GM18511 (cell line): ENCODE measurements at regions not wholly inside any gene's neighbourhood (a gene's known extent, or its start where the extent isn't known, plus 50 kb on each side); places are given as distances from the start of the nearest gene placed in this dataset.

Experiments used
- ATAC-seq: cut with Tn5 transposase; IDR thresholded peaks from one replicate; pipeline ENCODE4 v1.9.1; 2021; ENCODE audit warnings: mild to moderate bottlenecking, moderate library complexity; ENCODE audit not compliant: unreplicated experiment

DNA sequence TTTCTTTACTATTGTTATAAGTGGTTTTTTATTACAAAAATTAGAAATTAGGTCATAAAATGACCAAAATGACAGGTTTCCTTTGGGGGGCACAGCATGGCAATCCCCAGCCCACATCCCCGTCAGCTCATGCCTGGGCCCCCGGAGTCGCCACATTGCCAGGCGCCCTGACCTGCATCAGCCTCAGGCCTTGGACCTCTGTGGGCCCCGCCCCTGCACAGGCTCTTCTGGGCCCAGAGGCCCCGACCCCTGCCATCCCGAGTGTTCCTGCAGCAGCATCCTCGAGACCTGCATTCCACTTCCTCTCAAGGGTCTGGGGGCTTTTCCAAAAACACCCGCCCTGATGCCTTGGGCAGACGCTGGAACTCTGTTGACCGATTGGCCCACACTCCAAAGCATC is 391.1 kb upstream of the MGMT start:
- no peak for ATAC-seq

DNA sequence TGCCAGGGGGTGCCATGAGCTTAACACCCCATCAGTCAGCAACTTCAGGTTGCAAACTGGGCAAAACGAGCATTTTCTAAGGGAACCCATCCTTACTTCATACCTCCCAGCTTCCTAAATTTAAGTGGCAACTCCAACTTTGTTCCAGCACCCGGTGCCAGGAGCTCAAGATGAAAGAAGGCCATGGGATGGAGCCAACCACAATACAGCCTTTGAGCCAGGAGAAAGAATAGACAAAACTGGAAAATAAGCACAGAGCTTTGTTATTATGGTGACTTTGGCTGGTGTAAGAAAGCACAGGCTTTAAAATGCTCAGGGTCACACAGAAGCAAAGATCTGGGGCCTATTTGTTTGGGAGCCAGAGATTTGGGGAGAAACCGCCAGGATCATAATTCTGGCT is 388.7 kb upstream of the MGMT start:
- ATAC-seq, result no peak

DNA sequence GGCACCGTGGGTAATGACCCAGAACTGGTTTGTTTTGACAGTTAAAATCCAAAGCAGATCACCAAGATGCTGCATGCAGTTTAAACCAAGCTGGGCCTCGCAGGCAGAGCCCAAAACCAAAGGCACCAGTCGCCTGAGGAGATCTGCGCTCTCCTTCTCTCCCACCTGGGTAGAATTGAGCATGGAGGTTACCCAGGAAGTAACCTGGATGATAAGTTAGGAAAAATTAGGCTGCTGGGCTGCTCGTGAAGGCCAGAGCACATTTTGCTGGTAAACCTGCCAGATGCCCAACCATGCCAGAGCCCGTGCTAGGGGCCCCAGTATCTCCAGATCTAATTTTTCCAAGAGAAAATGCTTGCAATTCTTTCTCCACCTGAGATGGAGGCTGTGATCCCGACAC is 388.3 kb upstream of the MGMT start:
- no peak for ATAC-seq

DNA sequence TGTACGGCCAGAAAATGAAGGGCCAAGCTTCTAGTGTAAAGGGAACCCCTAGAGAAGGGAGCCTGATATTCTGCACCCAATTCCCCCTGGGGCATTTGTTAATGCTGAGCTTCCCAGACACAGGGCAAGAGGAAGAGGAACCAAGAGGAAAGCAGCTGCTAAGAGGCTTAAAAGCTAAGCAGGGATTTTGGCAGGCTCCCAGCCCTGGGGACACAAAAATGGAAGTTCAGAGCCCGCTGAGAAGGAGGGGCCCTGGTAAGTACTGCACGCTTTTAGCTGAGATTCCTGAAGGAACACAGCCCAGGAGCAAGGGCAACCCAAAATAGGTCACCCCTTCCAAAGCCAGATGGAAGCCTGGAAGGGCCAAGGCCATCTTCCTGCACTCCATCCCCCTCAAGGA is 387.3 kb upstream of the MGMT start:
- ATAC-seq, result no peak

DNA sequence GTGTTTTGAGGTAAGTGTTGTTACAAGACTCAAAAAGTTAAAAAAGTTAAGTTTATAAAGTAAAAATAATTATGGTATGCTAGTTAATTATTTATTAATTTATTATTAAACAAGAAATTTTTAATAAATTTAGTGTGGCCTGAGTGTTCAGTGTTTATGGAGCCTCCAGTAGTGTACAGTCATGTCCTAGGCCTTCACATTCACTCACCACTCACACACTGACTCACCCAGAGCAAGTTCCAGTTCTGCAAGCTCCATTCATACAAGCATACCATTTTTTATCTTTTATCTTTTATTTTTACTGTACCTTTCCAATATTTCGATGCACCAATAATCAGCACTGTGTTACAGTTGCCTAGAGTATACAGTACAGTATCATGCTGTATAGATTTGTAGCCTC is 381.2 kb upstream of the MGMT start:
- ATAC-seq, result no peak

DNA sequence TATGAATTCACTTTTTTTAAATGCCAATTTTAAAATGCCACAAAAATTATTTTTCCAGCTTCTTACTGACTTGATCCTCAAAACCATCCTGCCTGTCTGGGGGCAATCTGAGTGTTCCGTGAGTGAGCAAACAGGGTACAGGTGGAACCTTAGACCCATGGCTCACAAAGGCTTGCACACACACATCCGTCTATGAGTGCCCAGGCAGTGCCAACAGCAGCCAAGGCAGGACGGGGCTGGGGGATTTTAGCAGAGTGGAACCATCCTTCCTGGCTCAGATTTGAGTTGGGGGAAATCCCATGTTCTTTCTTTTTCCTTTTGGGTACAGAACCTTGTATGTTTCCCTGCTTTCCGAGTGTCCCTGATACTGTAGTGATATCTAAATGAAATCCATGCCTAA is 377.7 kb upstream of the MGMT start:
- no peak for ATAC-seq

DNA sequence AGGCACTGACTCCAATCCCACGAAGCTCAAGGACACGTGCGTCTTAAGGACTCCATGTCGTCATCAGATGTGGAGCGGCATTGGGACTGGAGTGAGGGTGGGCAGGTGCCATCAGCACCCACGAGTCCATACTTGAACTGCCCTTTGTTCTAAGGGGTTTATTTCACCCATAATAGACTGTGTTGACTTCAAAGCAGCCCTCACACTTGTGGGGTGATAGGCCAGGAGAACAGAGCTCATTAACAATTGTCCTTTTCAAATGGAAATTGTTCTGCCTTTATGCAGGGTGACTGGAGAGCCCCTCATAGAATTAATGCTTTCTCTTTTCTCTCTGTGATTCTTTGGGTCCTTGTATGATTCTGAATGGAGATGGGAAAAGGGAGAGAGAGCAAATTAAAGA is 376.9 kb upstream of the MGMT start:
- ATAC-seq, result no peak

DNA sequence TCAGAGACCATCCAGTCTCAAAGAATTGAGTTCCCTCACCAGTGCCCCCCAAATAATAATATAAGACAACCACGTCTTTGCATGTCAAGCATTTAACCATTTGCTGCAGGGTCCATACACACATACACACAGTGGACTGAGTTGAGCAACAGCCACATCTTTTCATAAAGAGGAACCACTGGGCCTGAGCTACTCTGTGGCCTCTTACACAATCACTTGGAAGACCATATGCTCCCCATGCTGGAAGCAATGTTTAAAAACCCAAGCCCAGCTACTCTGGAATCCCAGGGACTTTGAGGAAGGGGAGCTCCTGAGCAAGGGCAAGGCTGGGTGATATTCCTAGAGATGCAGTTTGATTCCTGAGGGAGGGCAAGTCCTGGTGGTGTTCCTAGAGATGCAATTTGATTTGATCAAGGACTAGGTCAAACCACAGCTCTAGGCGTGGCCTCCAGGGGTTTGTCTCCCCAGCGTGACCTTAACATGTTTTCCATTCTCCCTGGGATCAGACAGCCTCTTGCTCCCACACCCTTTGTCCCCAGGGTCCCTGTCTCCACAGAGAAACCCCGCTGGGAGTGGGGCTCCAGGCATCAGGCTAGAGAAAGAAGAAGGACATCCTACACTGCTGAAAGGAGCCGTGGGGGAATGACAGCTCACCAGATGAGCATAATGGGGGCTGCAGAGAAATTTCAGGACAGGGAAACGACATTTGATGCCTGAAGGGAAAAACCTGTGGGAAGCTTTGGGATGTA is 376.2 kb upstream of the MGMT start:
- ATAC-seq, result no peak

DNA sequence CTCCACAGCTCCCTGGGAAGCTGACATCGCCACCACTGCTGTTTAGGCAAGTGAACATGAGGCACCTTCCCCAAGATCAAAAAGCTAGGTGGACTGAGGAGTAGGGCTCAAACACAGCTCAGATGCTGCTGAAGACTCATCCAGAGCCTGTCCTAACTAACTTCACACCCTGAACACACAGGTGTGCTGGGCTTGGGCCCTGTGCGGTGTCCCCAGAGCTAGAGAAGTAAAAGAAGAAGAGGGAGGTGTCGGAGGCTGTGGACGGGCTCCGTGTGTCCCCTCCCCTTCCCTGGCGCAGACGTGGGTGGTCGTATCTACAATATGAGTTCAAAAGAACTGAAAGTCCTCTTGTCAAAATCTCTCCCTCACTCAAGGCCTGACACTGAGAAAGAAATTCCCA is 373.4 kb upstream of the MGMT start:
- ATAC-seq, result no peak

DNA sequence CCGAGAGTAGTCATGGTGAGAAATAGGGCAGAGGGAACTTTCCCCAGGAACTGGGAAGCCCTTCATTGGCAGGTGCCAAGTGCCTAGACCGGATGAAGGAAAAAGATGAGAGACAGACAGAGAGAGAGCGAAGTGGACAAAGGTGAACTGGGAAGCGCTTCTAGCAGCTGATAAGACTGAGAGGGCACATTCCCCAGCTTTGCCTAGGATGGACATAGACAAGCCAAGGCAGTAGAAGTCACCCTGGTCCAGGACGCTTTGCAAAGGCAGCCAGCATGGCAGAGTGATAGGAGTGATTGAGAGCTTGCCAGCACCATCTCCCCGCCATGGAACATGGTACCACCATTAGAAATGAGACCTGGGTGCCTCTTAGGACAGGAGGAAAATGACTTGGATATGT is 372.8 kb upstream of the MGMT start:
- ATAC-seq, result no peak

DNA sequence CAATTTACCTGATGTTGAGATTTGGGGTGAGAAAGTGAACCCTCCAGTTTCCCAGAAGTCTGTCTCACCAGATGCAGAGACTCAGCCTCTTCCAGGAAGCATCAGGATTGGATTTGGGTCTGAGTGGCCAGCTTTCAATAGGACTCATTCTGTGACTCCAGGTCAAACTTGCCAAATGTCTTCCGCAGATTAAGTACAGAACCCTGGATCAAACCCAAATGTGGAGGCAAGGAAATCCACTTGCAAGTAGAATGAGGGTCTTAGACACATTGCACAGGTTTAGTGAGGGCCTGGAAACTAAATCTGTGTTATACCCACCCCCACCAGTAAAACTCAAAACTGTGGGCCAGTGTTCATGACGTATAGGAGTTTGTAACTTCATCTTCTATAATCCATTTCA is 372.2 kb upstream of the MGMT start:
- ATAC-seq, result no peak

DNA sequence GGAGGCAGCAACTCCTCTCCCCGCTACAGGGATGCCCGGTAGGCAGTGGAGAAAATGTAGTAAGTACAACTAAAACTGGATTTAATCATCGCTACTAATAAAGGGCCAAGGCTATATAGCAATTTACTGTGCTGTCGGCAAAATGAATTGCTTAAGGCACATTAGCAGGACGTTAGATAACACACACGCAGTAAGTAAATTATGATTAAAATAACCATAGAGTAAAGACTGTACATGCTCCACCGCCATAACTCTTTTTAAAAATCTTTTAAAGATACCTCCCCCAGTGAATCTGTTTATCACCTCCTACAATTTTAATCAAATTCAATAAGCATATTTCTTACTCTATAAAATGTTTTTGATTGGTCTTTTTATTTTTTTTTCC is 371.4 kb upstream of the MGMT start:
- no peak for ATAC-seq

DNA sequence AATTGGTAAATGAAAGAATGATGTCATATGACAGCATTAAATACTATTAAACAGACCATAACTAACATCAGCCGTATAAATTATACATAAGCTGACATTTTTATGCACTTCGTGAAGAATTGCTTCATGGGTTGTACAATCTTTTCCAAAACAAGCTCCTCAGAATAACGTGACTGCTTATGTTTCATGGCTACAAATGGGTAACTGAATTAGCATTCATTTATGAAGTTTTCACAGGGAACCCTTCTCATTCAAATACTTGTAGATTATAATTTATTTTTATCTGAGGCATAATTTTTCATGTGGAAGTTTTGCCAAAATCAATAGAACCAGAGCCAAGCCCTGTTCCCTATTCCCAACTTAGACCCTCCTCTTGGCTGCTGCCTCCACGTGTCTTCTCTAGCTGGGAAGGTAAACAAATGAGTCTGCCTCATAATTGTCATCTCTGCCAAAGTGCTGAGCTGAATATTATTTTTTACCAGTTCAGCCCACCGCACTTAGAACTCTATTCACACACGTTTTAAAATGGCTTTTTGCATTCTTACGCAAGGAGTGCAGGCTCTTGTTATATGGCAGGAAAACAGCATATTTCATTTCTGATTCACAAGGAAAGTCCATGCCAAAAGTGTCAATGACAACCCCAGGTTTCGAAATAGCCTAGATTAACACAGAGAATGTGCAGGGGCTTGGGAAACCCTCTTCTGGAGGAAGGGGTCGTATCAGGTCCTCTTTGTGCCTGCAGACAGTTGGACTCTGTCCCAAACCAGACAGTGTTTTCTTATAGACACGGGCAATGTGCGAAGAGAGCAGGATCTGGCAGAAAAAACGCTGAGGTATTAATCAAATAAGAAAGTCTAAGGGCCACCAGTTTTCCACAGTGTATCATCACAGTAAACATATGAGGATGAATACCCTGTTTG is 370.7 kb upstream of the MGMT start:
- ATAC-seq, result no peak

DNA sequence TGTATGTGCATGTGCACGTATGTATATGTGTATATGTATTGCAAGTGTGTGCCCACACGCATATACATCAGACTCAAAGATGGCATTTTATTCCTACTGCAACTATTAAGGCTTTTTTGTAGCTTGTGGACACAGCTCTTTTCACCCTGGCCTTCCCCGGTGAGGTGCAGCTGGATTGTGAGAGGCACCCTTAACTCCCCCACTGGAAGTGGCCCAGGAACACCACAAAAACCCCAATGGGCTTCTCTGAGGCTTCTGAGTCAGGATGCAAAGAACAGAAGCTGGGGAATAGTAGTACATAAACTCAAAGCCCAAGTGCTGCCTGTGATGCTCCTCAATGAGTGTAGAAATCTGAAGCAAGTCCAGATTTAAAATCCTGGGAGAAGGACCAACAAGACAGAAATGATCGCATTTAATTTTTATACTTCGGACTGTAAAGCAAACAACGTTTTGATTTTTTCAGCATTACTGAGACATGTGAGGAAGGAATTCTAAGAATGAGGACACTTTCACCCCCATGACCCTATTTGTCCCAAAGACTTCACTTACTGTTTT is 369.2 kb upstream of the MGMT start:
- no peak for ATAC-seq

DNA sequence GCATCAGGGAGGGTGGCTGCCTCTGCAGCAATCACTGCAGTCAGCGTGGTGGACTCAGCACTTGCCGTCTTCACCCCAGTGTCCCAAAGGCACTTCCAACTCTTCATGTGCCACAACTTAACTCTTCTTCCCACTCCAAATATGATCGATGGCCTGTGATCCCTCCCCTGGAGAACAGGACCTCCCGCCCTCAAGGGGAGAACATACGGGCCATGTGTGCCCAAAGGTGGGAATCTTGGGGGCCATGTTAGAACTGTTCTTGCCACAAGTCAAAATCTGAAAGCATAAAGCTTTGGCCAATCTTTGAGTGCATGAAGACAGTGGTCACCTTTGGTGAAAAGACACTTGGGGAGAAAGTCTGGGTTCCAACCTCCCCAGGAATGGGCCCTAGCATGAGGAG is 368.5 kb upstream of the MGMT start:
- no peak for ATAC-seq

DNA sequence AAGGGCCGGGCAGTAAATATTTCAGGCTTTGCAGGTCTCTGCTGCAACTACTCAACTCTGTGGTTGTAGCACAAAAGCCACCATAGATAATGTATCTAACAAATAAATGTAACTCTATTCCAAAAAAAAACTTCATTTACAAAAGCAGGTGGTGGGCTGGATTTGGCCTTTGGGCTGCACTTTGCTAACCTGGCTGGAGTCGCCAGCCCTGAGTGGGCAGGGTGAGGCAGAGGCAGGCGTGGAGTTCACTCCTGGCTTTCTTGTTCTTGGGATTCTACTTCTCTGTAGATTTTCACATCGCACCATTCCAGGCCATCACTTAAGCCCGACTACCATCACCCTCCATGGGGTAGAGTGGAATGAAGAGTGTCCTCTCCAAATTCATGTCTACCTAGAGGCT is 367.6 kb upstream of the MGMT start:
- no peak for ATAC-seq

DNA sequence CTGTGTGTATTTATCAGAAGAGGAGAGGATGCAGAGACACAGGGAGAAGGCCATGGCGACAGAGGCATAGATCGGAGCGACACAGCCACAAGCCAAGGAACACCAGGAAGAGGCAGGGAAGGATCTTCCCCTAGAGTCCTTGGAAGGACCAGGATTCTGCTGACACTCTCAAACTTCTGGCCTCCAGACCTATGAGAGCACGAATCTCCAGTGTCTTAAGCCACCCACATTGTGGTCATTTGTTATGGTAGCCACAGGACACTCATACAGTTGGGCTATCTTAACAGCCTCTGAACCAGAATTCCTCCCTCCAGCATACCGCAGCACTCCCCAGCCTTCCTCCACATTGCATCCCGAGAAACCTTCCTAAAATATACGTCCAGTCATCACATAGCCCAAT is 367.0 kb upstream of the MGMT start:
- no peak for ATAC-seq

DNA sequence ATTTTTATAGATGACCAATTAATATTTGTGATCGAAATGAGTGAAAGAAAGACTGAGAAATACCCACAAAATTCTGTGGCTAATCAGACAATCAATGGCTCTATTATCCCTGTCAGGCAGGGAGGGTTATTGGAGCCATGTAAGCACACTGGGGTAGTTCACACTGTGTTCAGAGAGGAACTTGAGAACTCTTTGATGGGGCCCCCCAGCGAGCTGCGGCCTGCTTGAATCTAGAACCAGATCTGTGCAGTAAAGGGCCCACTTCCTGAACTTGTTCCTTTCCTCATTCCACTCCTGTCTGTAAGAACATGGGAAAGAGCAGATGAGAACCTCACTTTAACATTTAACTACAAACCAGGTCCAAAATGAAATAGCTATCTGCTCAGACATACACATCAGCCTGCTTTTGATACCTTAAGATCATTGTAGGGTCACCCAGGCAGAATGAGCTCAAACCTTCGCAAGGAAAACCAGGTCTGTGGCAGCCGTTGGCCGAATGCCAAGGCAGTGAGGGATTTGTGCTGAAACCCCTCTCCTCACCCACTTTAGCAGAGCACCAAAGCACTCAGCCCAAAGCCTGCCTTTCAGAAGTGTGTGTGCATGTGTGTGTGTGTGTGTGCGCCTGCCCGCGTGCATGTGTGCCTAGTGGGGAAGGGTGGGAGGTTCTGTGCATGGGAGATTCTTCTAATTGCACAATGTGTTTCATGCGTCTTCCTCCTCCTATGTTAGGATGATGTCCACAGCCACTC is 365.6 kb upstream of the MGMT start:
- ATAC-seq, result no peak

DNA sequence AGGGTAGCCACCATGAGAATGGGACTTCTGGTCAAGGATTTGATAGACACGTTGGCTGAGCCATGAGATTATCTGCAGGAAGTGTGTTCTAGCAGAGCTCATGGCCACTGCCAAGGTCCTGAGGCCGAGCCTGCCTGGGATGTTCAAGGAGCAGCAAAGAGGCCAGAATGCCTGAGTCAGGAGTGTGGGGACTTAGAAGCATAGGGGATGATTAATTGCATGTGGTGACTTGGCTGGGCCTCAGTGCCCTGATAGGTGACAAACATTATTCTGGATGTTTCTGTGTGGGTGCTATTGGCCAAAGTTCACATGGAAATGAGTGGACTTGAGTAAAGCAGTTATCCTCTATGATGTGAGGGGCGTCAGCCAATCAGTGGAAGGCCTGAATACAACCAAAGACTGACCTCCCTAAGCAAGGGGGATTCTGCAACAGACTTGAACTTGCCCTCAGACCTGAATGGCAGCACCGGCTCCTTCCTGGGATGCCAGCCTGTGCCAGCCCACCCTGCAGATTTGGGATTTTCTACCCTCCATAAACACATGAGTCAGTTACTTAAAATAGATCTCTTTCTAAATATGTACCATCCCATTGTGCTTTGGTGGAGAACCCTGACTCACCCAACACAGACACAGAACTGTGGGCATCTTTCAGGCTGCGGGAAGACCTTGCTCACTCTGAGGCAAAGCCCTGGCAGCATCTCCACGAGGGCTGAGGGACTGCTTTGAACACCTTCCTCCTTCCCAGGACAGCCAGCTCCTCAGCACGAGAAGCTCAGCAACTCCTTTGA is 363.9 kb upstream of the MGMT start:
- ATAC-seq, result no peak

DNA sequence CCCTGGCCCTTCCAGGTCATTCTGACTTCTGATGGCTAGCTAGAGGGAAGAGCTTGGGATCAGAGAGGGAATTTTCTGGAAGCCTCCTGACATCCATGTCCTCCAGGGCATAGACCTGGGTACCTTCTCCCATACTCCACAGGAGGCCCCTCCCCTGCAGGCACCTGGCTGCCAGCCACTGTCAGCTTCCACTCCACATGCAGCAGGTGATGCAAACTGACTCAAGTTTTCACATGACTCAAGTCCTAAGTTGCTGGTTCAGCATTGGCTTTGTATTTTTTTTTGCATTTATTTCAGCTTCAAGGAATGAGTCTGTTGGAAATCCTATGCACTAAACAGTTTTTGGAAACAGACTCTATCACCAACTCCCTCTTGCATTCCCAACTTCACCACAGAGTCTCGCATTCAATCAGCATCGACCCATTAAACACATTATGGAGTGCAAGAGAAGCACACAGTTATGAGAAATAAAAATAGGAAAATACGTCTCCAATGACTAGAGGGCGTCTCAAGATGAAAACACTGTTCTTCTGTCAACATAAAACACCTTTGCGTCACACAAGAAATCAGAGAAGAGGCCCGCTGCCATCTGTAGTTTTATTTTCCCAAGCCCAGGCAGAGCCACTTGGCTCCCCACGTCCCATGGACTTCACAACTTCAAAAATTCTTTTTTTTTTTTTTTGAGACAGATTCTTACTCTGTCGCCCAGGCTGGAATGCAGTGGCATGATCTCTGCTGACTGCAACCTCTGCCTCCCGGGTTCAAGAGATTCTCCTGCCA is 362.6 kb upstream of the MGMT start:
- no peak for ATAC-seq
